DMS79 treated with DMSO at 0.1 percent for 48 hours (cell line): ENCODE measurements at regions not wholly inside any gene's neighbourhood (a gene's known extent, or its start where the extent isn't known, plus 50 kb on each side); places are given as distances from the start of the nearest gene placed in this dataset.

ENCODE experiments used
- DNase-seq: peaks from one replicate; lab custom pipeline; 2025; lab: John Stamatoyannopoulos, UW

DNA sequence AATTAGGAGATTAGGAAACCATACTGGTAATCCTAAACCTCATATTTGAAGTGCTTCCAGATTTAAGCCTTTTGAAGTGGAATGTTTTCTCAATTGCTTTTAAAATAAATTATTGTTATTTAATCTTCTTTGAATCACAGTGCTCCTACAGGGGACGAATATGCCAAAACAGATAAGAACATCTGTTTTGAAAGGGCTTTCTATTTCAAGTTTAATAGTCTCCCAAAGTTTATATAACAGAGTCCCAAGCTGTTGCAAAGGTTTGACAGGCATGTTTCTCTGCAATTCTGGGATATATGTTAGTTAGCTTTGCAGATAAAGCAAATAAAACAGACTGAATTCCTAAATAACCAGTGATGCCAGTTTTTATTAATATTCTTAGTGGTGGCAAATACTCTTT is 803.7 kb downstream of the TLE4 start:
- no peak for DNase-seq

DNA sequence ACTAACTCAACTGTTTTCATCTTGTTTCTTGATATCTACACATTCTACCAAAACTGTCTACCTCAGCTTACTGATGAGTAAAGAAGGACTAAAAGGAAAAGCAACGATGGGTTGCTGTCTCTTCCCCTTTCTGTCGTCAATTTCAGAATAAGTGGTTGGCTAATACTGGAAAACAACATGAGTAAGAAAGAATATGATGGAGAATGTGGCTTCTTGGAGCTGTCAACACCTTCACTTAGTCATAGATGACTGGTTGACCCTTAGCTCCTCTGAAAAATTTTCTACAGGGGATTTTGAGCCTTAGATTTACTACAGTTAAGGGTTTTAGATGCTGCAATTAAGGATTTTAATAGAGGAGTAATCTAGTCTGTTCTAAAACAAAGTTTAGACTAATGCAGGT is 797.9 kb downstream of the TLE4 start:
- no peak for DNase-seq

DNA sequence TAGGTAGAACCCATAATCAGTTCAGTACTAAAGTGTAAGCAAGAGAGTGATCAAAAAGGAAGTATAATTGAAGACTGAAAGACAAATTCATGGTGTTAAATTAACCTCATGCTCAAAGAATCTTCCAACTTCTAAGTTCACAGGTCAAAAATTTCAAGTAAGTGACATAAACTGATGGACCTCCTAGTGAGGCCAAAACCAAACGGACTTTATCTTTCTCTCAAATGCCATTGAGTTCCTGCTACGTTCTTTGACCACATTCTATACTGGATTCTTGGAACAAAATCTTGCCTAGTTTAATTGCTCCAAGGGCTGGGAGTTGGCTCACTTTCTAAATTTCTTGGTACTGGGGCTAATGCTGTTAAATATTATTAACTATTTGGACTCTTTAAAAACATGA is 794.9 kb downstream of the TLE4 start:
- DNase-seq, result no peak

DNA sequence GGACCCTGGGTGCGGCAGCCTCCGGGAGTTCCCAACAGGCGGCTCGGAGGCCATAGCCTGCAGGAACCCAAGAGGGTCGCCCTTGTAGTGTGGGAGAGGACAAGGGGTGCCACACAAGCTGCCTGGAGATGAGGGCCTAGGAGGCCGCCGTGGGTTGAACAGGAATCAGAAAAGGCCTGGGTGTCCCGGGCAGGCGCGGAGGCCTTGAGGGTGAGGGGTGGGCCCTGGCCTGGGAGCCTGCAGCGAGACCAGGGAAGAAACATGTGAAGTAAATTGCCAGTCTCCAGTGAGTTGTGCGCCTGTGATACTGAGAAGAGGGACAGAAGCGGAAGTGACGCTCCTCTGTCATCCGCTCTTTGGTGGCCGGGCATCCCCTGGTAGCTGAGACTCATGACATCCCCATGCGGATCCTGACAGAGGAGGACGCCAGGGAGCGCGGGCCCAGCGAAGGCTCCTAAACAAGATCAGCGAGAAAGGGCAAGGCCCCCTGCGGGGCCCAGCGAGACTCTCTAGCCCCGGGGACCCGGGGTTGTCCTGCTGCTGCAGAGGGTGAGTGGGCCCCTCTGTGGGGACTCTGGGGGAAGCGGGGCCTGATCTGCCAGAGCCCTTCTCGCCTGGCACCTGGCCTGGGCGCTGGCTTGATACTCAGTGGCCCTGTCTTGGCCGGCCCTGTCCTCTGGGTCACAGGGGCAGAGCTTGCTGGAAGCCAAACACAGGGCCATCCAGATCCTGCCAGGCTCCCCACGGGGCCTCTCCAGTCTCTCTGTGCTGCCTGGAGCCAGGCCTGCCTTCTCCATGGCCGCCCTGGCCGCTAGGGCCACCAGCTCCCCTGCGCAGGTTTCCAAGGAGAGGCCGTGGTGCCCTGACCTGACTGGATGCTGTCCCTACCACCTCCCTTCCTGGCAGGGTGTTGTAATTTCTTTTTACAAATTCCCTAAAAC is 788.4 kb downstream of the TLE4 start:
- DNase-seq, result no peak

- DNase-seq, result no peak
Measured at GRCh38 chr9:80359291-80359690, 787.5 kb downstream of the TLE4 start.

DNA sequence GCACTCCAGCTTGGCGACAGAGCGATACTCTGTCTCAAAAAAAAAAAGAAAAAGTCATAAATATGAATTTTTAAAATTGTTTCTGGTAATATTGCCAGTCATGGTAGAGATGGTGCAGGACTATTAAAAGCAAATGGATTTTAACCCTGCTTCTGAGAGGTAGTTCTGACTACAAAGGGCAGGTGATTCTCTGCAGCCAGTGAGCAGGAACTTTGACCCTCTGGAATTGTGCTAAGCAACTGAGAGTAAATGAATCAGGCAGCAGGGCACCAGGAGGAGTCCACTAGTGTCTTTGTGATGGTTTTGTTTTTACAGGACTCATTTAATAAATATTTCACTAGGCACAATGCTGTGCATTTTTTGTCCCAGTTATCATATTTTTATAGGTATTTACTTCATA is 781.2 kb downstream of the TLE4 start:
- no peak for DNase-seq

DNA sequence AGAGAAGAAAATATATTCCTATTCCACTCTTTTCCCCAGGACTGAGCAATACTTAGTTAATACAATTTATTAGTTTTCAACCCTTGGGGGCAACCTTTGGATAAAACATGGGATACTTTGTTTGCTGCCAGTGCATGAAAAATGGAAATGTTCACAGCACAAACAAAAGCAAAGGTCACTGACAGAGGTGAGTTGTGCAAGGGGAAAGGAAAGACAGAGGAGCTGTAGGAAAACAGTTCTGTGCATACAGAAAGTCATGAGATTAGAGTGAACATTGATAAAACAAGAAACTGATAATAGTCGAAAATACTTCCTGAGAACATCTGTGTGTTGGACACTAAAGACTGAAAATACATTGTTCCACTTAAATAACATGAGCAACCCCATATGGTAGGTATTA is 779.8 kb downstream of the TLE4 start:
- no peak for DNase-seq

DNA sequence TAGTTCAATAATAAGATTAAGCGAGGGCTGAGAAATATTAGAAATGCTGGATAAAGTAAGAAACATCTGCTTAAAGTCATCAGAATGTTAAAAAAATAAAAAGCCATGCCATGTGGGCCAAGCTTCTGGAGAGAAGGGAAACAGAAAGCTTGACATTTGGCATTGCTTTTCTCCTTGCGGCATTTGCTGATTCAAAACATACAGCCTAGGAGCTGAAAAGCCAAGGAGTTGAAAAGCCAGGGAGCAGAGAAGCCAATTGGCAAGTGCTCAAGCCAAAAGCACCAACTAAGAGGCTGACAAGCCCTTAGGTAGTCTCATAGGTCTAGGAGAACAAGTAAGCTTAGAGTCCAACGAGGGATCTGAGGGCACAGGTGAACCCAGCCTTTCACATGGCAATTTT is 754.3 kb downstream of the TLE4 start:
- DNase-seq, result no peak

DNA sequence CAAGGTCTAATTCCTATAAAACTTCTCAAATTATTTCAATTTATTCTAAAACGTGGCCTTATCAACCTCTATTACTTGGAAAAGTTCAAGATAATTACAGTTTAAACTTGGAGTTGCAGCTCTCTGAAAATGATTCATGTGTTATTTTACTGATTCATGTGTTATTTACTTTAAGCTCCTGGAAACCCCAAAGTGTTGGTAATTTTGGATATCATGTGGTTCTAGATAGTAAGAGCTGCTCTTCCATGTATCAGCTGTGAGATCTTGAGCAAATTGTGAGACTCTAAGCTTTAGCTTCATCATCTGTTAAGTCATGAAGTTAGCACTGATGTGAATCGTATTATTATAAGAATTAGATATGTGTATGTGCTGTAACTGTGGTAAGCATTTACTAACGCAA is 749.2 kb downstream of the TLE4 start:
- no peak for DNase-seq

- no peak for DNase-seq
Measured at GRCh38 chr9:80320480-80320879, 748.7 kb downstream of the TLE4 start.

DNA sequence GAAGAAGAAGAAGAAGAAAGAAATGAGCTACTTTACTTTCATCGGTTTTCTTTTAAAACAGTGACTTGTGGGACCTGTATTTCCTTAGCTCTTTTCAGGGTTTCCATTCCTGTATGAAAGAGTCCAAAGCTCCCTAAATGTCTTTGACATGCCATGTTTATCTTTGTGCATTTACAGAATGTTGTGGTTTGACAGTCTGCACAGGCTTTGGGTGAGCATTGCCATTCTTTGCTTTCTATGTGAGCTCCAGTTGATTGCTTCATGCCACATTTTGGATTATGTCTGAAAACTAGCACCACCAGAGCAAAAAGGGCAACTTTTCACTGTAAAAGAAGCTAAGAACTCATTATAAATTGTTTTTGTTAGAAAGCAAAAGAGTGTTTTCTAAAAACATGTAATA is 733.4 kb downstream of the TLE4 start:
- DNase-seq, result no peak

DNA sequence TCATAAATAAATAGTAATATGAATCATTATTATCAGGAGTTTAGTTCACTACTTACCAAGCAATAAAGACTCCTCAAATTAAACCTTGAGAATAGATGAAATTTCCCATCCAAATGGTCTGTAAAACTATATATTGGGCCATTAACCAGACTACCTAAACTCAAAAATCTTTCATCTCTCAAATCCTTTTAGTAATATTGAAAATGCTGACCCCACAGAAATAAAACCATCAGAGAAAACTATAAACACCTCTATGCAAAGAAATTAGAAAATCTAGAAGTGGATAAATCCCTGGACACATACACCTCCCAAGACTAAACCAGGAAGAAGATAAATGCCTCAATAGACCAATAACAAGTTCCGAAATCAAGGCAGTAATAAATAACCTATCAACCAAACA is 723.2 kb downstream of the TLE4 start:
- no peak for DNase-seq

GRCh38 chr9:80294318-80294717 is 722.6 kb downstream of the TLE4 start:
- DNase-seq, result no peak

DNA sequence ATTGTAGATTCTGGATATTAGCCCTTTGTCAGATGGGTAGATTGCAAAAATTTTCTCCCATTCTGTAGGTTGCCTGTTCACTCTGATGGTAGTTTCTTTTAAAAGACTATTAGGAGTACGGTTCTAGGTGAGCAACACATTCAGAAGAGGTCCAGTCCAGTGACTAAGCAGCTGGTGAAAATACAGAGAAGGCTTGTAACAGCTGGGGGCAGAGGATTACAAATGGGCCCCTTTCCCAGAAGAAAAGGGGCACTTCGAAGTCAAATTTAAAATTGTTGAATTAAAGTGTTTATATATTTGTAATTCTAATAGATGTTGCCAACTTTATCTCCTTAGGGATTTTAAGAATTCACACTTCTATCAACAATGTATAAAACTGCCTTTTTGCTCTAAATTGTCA is 720.5 kb downstream of the TLE4 start:
- DNase-seq, result no peak

DNA sequence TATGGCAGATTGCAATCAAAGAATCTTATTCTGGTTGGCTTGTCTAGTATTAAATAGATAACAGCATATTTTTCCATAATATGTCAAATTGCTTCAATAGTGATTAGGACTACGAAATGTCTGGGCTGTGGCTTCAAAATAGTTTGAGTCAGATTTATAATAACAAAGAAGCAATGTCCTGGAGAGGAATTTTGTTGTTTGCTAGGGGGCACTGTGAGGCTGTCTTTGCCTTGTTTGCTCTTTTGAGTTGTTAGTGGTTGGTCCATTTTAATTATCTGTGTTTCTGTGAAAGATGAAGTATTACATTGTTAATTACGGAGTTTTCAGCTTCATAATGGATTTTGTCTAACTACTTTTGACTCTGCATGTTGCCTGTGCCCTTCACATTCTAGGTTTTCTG is 713.6 kb downstream of the TLE4 start:
- DNase-seq, result no peak

GRCh38 chr9:80282766-80283165 is 711.0 kb downstream of the TLE4 start:
- DNase-seq, result no peak

DNA sequence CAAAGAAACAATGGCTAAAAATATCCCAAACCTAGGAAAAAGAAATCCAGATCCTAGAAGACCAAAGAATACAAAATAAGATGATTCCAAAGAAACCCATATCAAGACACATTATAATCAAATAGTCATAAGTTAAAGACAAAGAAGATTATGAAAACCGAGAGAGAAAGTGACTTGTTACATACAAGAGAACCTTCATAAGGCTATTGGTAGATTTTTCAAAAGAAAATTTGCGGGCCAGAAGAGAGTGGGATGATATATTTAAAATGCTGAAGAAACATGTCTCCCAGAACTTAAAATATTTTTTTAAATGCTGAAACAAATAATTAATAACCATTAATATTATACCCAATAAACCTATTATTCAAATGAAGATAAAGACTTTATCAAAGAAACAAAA is 687.3 kb downstream of the TLE4 start:
- no peak for DNase-seq

- DNase-seq, result no peak
Measured at GRCh38 chr9:80251778-80252177, 680.0 kb downstream of the TLE4 start.

DNA sequence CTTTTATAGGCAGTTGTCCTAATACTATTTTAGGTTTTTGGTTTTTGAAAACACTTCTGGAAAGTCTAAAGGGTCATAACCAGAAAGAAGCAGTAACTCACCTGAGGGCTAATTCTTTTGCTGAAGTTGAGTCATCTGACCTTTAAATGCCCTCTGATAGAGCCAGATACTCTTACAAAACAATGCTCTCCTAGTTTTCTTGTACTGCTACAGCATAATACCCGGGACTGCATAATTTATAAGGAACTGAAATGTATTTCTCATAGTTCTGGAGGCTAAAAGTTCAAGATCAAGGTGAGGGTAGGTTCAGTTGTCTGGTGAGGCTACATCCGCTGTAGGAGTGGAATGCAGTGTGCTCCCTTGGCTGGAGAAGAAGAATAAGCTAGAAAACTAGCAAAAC is 670.3 kb downstream of the TLE4 start:
- no peak for DNase-seq

DNA sequence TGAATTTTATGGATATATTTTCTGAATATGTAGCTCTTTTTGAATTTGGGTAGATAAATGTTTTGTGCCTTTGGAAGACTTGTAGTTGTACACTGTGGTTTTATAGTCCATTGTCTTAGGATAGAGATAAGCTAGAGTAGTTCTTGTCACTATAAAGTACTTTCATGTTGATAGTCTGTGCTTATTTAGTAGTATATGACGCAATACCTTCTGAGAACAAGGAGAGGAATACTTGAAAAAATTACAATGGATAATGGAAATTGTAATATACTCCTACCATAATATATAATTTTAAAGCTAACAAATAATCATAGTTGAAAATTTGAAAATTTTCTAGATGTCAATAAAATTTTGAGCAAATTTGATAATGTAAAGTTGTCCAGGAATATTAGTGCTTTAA is 664.0 kb downstream of the TLE4 start:
- DNase-seq, result no peak

DNA sequence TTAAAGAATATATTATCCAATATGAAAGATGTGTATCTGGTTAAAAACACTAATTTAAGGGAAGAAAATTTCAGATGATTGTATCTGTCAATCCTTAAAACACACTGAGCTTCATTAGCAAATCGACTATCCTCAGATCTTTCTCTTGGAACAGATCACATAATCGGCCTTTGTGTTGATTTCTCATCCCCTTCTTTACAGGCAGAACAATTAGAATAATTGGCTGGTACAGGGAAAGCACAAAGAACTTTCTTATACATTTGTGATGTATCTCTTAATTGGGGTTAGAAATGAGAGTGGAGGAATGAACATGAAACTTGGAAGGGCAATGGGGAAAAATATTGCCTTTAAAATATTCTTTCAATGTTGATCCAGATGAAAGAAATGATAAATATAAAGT is 662.1 kb downstream of the TLE4 start:
- DNase-seq, result no peak

DNA sequence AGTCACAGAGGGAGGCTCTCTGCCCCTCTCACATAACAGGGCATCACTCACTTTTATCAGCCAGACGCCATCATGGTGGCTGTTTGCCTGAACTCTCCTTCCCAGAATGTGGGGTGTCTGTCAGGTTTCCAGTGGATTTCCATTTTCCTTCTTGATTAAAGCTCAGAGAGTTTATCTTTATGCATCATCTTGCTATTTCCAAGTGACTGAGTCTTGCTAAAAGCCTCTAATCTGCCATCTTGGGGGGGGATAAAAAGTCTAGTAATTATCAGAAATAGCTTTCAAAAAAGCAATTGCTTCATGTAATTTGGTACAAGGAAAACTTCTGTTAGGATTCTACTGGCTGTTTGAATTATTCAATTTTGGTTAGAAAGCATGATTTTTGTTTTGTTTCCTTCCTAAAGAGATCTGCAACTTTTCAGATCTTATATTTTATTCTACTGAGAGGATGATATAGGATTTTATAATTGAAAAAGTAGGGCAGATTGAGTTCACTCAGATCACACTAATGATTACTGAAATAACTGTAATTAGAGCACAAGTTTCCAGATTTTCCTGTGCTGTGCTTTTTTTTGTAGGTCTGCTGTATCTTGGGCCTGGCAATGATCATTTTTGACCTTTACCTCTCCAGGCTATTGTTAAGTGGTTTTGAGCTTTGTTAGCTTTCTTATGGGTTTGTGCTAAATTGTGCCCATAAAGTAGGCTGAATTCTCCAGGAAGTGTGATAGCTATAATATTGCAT is 661.5 kb downstream of the TLE4 start:
- DNase-seq, result no peak
